GM19324 (cell line): ENCODE measurements at regions not wholly inside any gene's neighbourhood (a gene's known extent, or its start where the extent isn't known, plus 50 kb on each side); places are given as distances from the start of the nearest gene placed in this dataset.
"Not testable (repeated sequence)": the region's sequence is repeated elsewhere in the genome, so short reads cannot be mapped to it uniquely, and the experiment has no call there.

Experiments used
- ATAC-seq: cut with Tn5 transposase; IDR thresholded peaks from one replicate; pipeline ENCODE4 v1.9.1; 2021; ENCODE audit warnings: mild to moderate bottlenecking, moderate library complexity; ENCODE audit not compliant: unreplicated experiment, low FRiP score

GRCh38 chr2:67145851-67146250 lies 251.3 kb upstream of the ETAA1 start:
- ATAC-seq = no peak

DNA sequence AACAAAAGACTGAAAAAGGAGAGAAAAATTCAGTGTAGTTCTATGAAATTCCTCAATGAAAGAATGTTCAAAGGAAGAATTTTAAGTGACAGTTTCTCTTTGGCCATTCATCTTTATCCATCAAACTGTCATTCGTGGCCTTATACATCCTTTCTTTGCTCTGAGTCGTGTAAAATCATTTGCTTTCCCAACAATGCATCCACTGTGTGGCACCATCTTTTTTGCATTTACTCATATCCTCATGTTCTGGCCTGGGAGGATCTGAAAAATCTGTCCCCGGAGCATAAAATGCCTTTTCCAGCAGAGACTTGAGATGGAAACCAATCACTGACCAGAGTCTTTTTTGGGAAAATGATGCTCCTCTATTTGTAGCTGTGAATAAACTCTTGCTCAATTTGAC lies 240.3 kb upstream of the ETAA1 start:
- ATAC-seq = no peak

DNA sequence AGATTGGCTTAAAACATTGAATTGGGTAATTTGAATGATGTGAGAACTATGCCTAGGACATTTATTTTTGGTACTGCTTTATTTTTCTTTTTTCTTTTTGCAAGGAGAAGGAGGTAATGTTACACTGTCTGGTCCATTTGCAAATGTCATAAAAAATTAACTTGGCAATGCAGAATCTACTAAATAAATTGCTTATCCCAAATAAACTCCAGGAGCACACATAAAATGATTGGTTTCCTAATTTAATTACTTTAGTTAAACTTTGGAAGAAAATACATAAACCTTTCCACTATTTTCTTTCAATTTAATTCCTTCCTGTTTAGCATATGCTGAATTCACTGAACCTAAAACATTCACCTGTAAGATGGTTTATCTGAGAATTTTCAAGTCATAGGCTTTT lies 238.4 kb upstream of the ETAA1 start:
- ATAC-seq = no peak

- ATAC-seq = no peak
Measured at GRCh38 chr2:67159929-67160328, 237.2 kb upstream of the ETAA1 start.

GRCh38 chr2:67164771-67165522 lies 232.2 kb upstream of the ETAA1 start:
- no peak for ATAC-seq

- no peak for ATAC-seq
Measured at GRCh38 chr2:67165523-67165990, 231.6 kb upstream of the ETAA1 start.

DNA sequence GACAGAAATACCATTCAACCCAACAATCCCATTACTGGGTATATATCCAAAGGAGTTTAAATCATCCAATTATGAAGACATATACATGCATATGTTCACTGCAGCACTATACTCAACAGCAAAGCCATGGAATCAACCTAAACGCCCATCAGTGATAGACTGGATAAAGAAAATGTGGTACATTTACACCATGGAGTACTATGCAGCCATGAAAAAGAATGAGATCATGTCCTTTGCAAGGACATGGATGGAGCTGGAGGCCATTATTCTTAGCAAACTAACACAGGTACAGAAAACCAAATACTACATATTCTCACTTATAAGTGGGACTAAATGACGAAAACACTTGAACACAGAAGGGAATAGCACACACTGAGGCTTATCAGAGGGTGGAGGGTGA lies 230.6 kb upstream of the ETAA1 start:
- ATAC-seq = not testable (repeated sequence)

- ATAC-seq = no peak
Measured at GRCh38 chr2:67169417-67170140, 227.6 kb upstream of the ETAA1 start.

DNA sequence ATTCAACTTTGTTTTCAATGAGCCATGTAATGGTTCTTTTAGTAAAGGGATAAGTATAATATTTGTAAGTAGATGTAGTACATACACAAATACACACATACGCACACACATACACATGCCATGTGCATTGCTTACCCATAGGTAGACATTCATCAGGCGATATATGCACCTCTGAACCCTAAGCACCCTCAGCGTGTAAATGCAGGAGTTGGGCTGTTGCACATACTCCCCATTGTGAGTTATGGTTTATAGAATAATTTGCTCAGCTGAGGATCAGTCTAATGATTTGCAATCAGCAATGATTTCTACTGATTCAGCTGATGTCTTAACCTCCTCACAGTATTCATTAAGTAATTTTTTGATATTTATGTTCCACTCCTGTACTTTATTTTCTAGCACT lies 217.6 kb upstream of the ETAA1 start:
- no peak for ATAC-seq

DNA sequence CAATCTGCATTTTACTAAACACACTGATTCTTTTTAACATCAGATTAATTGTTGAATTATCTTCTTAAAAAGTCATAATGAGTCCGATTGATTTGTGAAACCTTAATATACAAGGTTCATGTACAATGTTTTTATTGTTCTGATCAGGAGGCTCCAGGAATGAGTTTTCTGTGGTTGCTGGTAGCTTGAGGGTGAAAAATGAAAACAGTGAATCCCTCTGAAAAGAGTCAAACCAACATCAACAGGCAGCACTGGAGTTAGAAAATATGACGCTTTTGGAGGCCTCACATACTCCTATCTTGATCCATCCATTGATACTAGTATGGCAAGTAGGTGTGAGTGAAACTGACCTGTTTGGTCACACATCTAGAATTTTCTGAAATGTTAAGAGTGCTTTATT lies 216.3 kb upstream of the ETAA1 start:
- no peak for ATAC-seq

GRCh38 chr2:67182884-67183283 lies 214.2 kb upstream of the ETAA1 start:
- ATAC-seq = no peak

DNA sequence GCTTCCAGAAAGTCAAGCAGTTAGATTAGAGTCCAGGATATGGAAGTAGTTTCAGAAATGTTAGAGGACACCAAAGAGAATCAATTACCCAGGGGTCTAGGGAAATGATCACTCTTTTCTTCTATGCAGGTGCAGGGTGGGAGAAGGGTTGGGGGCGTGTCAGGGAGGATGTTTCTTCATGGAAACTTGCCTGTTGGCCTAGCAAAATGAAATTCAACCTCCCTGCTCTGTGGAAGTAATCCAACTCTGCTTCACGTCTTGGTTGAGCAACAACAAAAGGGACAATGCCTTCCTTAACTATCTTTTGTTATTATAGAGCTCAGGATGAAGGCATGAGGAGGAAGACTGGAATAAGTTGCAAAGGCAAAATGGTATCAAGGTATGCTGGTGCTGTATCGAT lies 210.8 kb upstream of the ETAA1 start:
- ATAC-seq = no peak

GRCh38 chr2:67186871-67187270 lies 210.3 kb upstream of the ETAA1 start:
- ATAC-seq = no peak

DNA sequence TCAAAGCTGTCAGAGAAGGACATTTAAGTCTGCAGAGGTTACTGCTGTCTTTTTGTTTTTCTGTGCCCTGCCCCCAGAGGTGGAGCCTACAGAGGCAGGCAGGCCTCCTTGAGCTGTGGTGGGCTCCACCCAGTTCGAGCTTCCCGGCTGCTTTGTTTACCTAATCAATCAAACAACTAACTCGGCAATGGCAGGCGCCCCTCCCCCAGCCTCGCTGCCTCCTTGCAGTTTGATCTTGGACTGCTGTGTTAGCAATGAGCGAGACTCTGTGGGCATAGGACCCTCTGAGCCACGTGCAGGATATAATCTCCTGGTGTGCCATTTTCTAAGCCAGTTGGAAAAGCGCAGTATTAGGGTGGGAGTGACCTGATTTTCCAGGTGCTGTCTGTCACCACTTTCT lies 201.8 kb upstream of the ETAA1 start:
- ATAC-seq = not testable (repeated sequence)

DNA sequence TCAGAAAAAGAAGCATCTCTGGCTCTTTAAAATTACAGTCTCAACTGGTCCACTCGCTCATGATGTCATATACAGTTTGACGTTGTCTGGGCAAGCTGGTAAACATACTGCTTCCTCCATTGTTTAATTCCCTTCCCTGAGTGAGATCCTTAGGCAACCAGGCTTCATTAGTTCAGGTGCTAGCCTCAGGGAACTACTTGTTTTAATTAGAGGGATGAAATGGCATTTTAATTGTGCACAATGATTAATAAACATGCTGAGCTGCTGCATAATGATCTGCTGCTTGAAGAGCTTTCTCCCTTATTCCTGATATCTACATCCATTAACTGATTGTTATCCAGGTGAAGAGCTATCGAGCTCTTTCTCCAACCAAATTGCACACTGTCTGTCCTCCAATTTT lies 195.6 kb upstream of the ETAA1 start:
- ATAC-seq = no peak

- no peak for ATAC-seq
Measured at GRCh38 chr2:67204349-67204748, 192.8 kb upstream of the ETAA1 start.

DNA sequence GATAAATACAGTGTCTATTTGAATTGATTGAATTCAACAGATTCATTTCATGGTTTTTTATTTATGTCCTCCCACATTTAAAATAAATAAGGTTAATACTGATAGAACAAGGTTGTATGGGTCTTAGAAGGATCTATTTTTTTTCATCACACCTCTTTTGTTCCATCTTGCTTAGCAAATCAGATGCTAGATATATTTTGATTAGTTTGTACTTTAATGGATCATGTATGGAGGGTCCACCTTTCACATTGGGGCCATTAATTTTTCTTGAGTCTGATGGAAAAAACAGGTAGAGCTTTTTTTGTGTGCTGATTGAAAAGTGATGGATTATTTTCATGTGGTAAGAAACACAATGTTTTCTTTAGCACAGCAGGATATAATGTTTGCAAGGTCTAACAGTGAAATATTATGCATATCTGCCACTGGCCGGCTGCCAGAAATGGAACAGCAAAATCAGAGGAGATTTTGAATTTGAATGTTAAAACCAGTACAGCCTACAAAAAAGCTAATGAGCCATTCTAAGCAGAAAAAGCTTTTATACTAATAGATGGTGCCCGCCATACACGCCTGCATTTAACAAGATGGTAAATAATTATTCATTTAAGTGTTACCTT lies 188.1 kb upstream of the ETAA1 start:
- ATAC-seq = no peak

- ATAC-seq = no peak
Measured at GRCh38 chr2:67210430-67210829, 186.7 kb upstream of the ETAA1 start.

DNA sequence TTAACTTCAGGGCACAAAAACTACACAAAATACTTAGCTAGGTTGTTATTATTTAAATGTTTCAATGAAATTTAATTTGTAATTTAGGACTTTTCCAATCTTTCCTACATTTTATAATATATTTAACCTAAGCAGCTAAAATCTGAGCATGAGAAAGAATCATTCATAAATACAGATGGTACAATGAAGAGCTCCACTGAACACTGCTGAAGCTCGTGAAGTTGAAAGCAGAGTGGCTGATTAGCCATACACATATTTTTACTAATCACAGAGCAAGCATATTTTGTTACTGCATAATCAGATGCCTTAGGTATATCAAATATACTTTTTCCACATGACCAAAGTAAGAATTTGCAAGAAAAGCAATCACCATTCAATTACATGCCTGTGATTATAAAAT lies 184.9 kb upstream of the ETAA1 start:
- no peak for ATAC-seq

DNA sequence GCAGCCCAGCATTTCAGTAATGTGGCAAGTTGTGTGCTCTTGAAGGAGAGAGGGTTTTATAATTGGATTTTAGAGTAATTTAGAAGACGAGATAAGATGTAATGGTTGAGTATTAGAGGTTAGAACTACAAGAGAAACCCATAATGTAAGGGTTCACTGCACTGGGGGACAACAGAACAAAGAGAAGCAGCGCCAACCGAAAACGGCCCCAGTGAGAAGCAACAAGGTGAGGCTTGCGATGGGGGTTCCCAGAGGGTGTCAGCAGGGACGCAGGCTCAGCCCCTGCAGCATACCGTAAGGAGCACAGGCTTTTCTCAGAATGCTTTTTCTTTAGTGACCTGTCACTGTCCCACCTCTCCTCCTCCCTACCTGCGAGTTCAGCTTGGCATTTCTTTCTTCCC lies 183.9 kb upstream of the ETAA1 start:
- no peak for ATAC-seq

GRCh38 chr2:67213677-67214402 lies 183.3 kb upstream of the ETAA1 start:
- no peak for ATAC-seq
